Activated CD4-positive, alpha-beta T cell treated with anti-CD3 and anti-CD28 coated beads, Interleukin-10, Interleukin-2, amounts not matched to agents 100 ng/mL and 50 ng/mL, durations not matched to agents 16 hours and 8 hours (primary cell): ENCODE measurements at regions not wholly inside any gene's neighbourhood (a gene's known extent, or its start where the extent isn't known, plus 50 kb on each side); places are given as distances from the start of the nearest gene placed in this dataset.

Source experiments
- DNase-seq: peaks from one replicate; pipeline ENCODE4 v3.0.0-alpha.2; 2020

DNA sequence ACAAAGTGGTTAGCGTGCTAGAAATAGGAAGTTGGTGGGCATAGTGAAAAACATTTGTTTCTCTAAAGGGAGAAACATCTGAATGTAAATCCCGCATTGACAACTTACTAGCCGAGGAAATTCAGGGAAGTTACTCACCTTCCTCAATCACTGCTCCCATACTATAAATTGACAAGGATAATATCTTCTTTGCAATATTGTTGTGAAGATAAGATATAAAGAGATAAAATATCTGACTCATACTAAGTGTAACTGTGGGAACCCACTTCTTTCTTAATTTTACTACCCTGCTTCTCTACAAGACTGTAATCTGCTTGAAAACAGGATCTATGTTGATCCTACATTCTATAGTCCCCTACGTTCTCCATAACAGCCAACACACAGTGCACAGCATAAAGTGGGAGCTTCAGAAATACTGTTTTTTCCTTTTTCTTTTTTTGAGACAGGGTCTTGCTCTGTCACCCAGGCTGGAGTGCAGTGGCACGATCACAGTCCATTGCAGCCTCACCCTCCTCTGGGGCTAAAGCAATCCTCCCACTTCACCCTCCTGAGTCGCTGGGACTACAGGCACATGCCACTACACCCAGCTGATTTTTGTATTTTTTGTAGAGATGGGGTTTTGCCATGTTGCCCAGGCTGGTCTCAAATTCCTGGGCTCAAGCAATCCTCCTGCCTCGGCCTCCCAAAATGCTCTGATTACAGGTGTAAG lies 57.4 kb upstream of the C1orf21 start:
- DNase-seq: no peak

DNA sequence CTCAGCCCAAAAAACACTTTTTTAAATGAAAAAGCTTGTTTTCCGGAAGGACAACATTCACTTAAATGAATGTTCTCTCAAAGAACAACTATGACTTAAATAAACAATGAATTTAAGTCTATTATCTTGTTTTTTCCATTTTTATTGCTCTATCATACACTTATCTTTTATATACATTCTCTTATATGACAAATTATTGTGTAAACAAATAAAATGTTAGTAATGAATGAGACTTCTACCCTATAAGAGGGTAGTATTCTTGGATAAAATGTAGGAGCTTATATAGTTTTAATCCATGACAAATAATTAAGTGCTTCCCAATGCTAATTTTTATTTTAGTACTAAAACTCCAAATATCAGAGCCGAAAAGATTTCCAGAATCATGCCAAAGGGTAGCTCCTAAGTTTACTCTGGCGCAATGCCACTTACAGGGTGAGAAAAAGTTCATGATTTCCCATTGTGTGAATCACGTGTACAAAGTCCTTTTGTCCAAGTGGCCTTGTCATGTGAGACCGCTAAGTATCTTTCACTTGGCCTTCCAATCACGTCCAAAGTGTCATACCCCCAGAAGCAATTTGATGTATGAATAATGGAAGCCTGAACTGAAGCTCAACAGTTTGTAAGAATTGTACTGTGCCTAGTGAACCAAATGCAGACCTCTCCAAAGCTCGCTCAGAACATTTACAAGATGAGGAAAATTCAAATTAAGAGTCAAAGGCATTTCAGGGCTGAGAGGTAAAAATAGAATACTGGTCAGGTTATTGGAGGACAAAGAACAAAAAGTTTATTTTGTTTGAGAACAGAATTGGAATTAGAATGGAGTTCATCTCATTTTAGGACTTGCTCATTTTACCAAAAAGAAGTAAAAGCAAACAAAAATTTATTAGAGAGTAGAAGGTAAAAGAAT lies 56.6 kb upstream of the C1orf21 start:
- no peak for DNase-seq

GRCh38 chr1:184330875-184331274 lies 56.0 kb upstream of the C1orf21 start:
- DNase-seq: no peak
